ENCODE measurements at regions not wholly inside any gene's neighbourhood (a gene's known extent, or its start where the extent isn't known, plus 50 kb on each side); places are given as distances from the start of the nearest gene placed in this dataset.
"Not testable (repeated sequence)": the region's sequence is repeated elsewhere in the genome, so short reads cannot be mapped to it uniquely, and the experiment has no call there.

- not testable (repeated sequence) for H2AK5ac ChIP-seq (ENCODE audit: low read length, severe bottlenecking); H3K4me2 ChIP-seq (ENCODE audit: low read length, poor library complexity, severe bottlenecking); H3K4me3 ChIP-seq (ENCODE audit: insufficient read depth in 1 of 2, low read depth in 1 of 2, low read length in 2 of 2); H2BK15ac ChIP-seq (ENCODE audit: low read depth, poor library complexity, severe bottlenecking); H3K18ac ChIP-seq (ENCODE audit: low read depth in 1 of 2, low read length in 2 of 2); H3K9me3 ChIP-seq (ENCODE audit: control insufficient read depth, low read length); H3K9ac ChIP-seq (ENCODE audit: low read length); H3K36me3 ChIP-seq (ENCODE audit: control insufficient read depth in 1 of 2, insufficient read depth in 2 of 2, low read depth in 1 of 2, low read length in 2 of 2); H3K23ac ChIP-seq (ENCODE audit: low read length in 2 of 2); H3K14ac ChIP-seq (ENCODE audit: low read length in 2 of 2); DNase-seq; H2BK12ac ChIP-seq (ENCODE audit: low read length in 2 of 2); H2BK120ac ChIP-seq (ENCODE audit: low read depth, low read length); H4K91ac ChIP-seq (ENCODE audit: low read length); H3K4ac ChIP-seq (ENCODE audit: low read depth in 1 of 2, low read length in 2 of 2); H3K27ac ChIP-seq (ENCODE audit: low read length, poor library complexity, severe bottlenecking); H2AFZ ChIP-seq (ENCODE audit: low read depth, low read length); H3K79me1 ChIP-seq (replicated peaks; ENCODE audit: low read length, poor library complexity, severe bottlenecking); H3K27me3 ChIP-seq (ENCODE audit: control insufficient read depth in 1 of 2, insufficient read depth in 1 of 2, low read length in 2 of 2); H4K8ac ChIP-seq (ENCODE audit: low read length); H2BK5ac ChIP-seq (ENCODE audit: low read depth, low read length, poor library complexity, severe bottlenecking); H3K4me1 ChIP-seq (ENCODE audit: control insufficient read depth, insufficient read depth, low read depth, low read length)
- WGBS = 100% methylated on average over 1 of the region's 2 CpGs
Measured at GRCh38 chr2:87559735-87560134, 188.2 kb upstream of the PLGLB2 start.

- DNase-seq; H2BK120ac ChIP-seq (ENCODE audit: low read depth, low read length); H2BK5ac ChIP-seq (ENCODE audit: low read depth, low read length, poor library complexity, severe bottlenecking); H3K79me1 ChIP-seq (replicated peaks; ENCODE audit: low read length, poor library complexity, severe bottlenecking); H3K14ac ChIP-seq (ENCODE audit: low read length in 2 of 2); H3K4me2 ChIP-seq (ENCODE audit: low read length, poor library complexity, severe bottlenecking); H3K27ac ChIP-seq (ENCODE audit: low read length, poor library complexity, severe bottlenecking); H3K18ac ChIP-seq (ENCODE audit: low read depth in 1 of 2, low read length in 2 of 2); H3K9me3 ChIP-seq (ENCODE audit: control insufficient read depth, low read length); H3K4ac ChIP-seq (ENCODE audit: low read depth in 1 of 2, low read length in 2 of 2); H2BK15ac ChIP-seq (ENCODE audit: low read depth, poor library complexity, severe bottlenecking); H3K4me1 ChIP-seq (ENCODE audit: control insufficient read depth, insufficient read depth, low read depth, low read length); H4K8ac ChIP-seq (ENCODE audit: low read length); H3K36me3 ChIP-seq (ENCODE audit: control insufficient read depth in 1 of 2, insufficient read depth in 2 of 2, low read depth in 1 of 2, low read length in 2 of 2); H3K9ac ChIP-seq (ENCODE audit: low read length); H3K4me3 ChIP-seq (ENCODE audit: insufficient read depth in 1 of 2, low read depth in 1 of 2, low read length in 2 of 2); H2AFZ ChIP-seq (ENCODE audit: low read depth, low read length); H3K23ac ChIP-seq (ENCODE audit: low read length in 2 of 2); H2BK12ac ChIP-seq (ENCODE audit: low read length in 2 of 2); H4K91ac ChIP-seq (ENCODE audit: low read length); H2AK5ac ChIP-seq (ENCODE audit: low read length, severe bottlenecking); H3K27me3 ChIP-seq (ENCODE audit: control insufficient read depth in 1 of 2, insufficient read depth in 1 of 2, low read length in 2 of 2): not testable (repeated sequence)
- WGBS = no CpG with 5 or more reads among the region's 3 CpGs
Measured at GRCh38 chr2:87565116-87565515, 182.8 kb upstream of the PLGLB2 start.

GRCh38 chr2:87566531-87566930, 181.4 kb upstream of the PLGLB2 start:
- H4K8ac ChIP-seq (ENCODE audit: low read length); H2AK5ac ChIP-seq (ENCODE audit: low read length, severe bottlenecking); H3K4ac ChIP-seq (ENCODE audit: low read depth in 1 of 2, low read length in 2 of 2); H3K4me3 ChIP-seq (ENCODE audit: insufficient read depth in 1 of 2, low read depth in 1 of 2, low read length in 2 of 2); H3K4me2 ChIP-seq (ENCODE audit: low read length, poor library complexity, severe bottlenecking); H3K27me3 ChIP-seq (ENCODE audit: control insufficient read depth in 1 of 2, insufficient read depth in 1 of 2, low read length in 2 of 2); H3K4me1 ChIP-seq (ENCODE audit: control insufficient read depth, insufficient read depth, low read depth, low read length); H2AFZ ChIP-seq (ENCODE audit: low read depth, low read length); H2BK15ac ChIP-seq (ENCODE audit: low read depth, poor library complexity, severe bottlenecking); H3K9me3 ChIP-seq (ENCODE audit: control insufficient read depth, low read length); H3K18ac ChIP-seq (ENCODE audit: low read depth in 1 of 2, low read length in 2 of 2); H3K36me3 ChIP-seq (ENCODE audit: control insufficient read depth in 1 of 2, insufficient read depth in 2 of 2, low read depth in 1 of 2, low read length in 2 of 2); H3K23ac ChIP-seq (ENCODE audit: low read length in 2 of 2); H2BK12ac ChIP-seq (ENCODE audit: low read length in 2 of 2); H3K14ac ChIP-seq (ENCODE audit: low read length in 2 of 2); H2BK5ac ChIP-seq (ENCODE audit: low read depth, low read length, poor library complexity, severe bottlenecking); H3K27ac ChIP-seq (ENCODE audit: low read length, poor library complexity, severe bottlenecking); H2BK120ac ChIP-seq (ENCODE audit: low read depth, low read length); DNase-seq; H4K91ac ChIP-seq (ENCODE audit: low read length); H3K79me1 ChIP-seq (replicated peaks; ENCODE audit: low read length, poor library complexity, severe bottlenecking); H3K9ac ChIP-seq (ENCODE audit: low read length): not testable (repeated sequence)
- 95% methylated on average over 3 of the region's 3 CpGs for WGBS

GRCh38 chr2:87567093-87567492, 180.8 kb upstream of the PLGLB2 start:
- not testable (repeated sequence) for H3K23ac ChIP-seq (ENCODE audit: low read length in 2 of 2); H3K9me3 ChIP-seq (ENCODE audit: control insufficient read depth, low read length); H3K79me1 ChIP-seq (replicated peaks; ENCODE audit: low read length, poor library complexity, severe bottlenecking); H3K14ac ChIP-seq (ENCODE audit: low read length in 2 of 2); H3K4me1 ChIP-seq (ENCODE audit: control insufficient read depth, insufficient read depth, low read depth, low read length); H2BK120ac ChIP-seq (ENCODE audit: low read depth, low read length); H3K4ac ChIP-seq (ENCODE audit: low read depth in 1 of 2, low read length in 2 of 2); H2BK5ac ChIP-seq (ENCODE audit: low read depth, low read length, poor library complexity, severe bottlenecking); H2BK12ac ChIP-seq (ENCODE audit: low read length in 2 of 2); H3K27ac ChIP-seq (ENCODE audit: low read length, poor library complexity, severe bottlenecking); H3K27me3 ChIP-seq (ENCODE audit: control insufficient read depth in 1 of 2, insufficient read depth in 1 of 2, low read length in 2 of 2); H2AFZ ChIP-seq (ENCODE audit: low read depth, low read length); H2AK5ac ChIP-seq (ENCODE audit: low read length, severe bottlenecking); H3K18ac ChIP-seq (ENCODE audit: low read depth in 1 of 2, low read length in 2 of 2); H3K4me3 ChIP-seq (ENCODE audit: insufficient read depth in 1 of 2, low read depth in 1 of 2, low read length in 2 of 2); H3K9ac ChIP-seq (ENCODE audit: low read length); H4K91ac ChIP-seq (ENCODE audit: low read length); DNase-seq; H4K8ac ChIP-seq (ENCODE audit: low read length); H2BK15ac ChIP-seq (ENCODE audit: low read depth, poor library complexity, severe bottlenecking); H3K36me3 ChIP-seq (ENCODE audit: control insufficient read depth in 1 of 2, insufficient read depth in 2 of 2, low read depth in 1 of 2, low read length in 2 of 2); H3K4me2 ChIP-seq (ENCODE audit: low read length, poor library complexity, severe bottlenecking)
- 100% methylated on average over 3 of the region's 11 CpGs for WGBS

Measured in mesenchymal stem cell (in vitro differentiated cells and primary cell).